Stimulated activated naive B cell treated with anti-CD40 and anti-IgM and Interleukin-4, amounts not matched to agents 10 μg/mL and 1 μg/mL and 100 μg/mL, for 72 hours (primary cell): ENCODE measurements at regions not wholly inside any gene's neighbourhood (a gene's known extent, or its start where the extent isn't known, plus 50 kb on each side); places are given as distances from the start of the nearest gene placed in this dataset.

Source experiments
- ATAC-seq, 2 donors: fragments of 150-1000 bp; cut with Tn5 transposase; replicated peaks; 2 replicates each; pipeline ENCODE4 v1.10.0; 2021; ENCODE audit warnings: moderate library complexity in 1 of 2
- DNase-seq: peaks from one replicate; pipeline ENCODE4 v3.0.0; 2021
- H3K27ac Mint-ChIP-seq: one replicate; pipeline ENCODE4 v1.8.0; 2022; ENCODE audit warnings: mild to moderate bottlenecking, mixed read lengths
- H3K27me3 Mint-ChIP-seq, 2 donors: one replicate each; pipeline ENCODE4 v1.8.0; 2022; ENCODE audit warnings: mixed read lengths in 2 of 2
- H3K36me3 Mint-ChIP-seq, 2 donors: one replicate each; pipeline ENCODE4 v1.8.0; 2022; ENCODE audit warnings: mixed read lengths in 2 of 2, mild to moderate bottlenecking in 1 of 2
- H3K4me1 Mint-ChIP-seq, 2 donors: one replicate each; pipeline ENCODE4 v1.8.0; 2022; ENCODE audit warnings: mixed read lengths in 2 of 2, mild to moderate bottlenecking in 1 of 2
- H3K4me3 Mint-ChIP-seq, 2 donors: one replicate each; pipeline ENCODE4 v1.8.0; 2022; ENCODE audit warnings: mild to moderate bottlenecking in 2 of 2, mixed read lengths in 2 of 2, moderate library complexity in 1 of 2
- H3K9me3 Mint-ChIP-seq, 2 donors: one replicate each; pipeline ENCODE4 v1.8.0; 2022; ENCODE audit warnings: mixed read lengths in 2 of 2, mild to moderate bottlenecking in 1 of 2

- Mint-ChIP-seq H3K27ac (no peak overlapping the region), H3K36me3 (no peaks in the 10 kb centered on the region), H3K9me3 (no peaks in the 10 kb centered on the region), H3K27me3 (no peaks in the 10 kb centered on the region), H3K4me1 (no peaks in the 10 kb centered on the region), H3K4me3 (no peak overlapping the region)
- ATAC-seq (no peak), DNase-seq (no peak)
Observed at GRCh38 chr2:108067820-108068405, 81.6 kb downstream of the SLC5A7 start.

- Mint-ChIP-seq H3K27me3 (no peaks in the 10 kb centered on the region), H3K36me3 (no peaks in the 10 kb centered on the region), H3K9me3 (no peaks in the 10 kb centered on the region), H3K27ac (no peak overlapping the region), H3K4me3 (no peak overlapping the region), H3K4me1 (no peaks in the 10 kb centered on the region)
- no peak for DNase-seq
- ATAC-seq: no peak
Observed at GRCh38 chr2:108069515-108070310, 83.4 kb downstream of the SLC5A7 start.

GRCh38 chr2:108073415-108074072, 87.2 kb downstream of the SLC5A7 start:
- Mint-ChIP-seq H3K4me3 (no peak overlapping the region), H3K27me3 (no peaks in the 10 kb centered on the region), H3K9me3 (no peaks in the 10 kb centered on the region), H3K27ac (no peak overlapping the region), H3K4me1 (no peaks in the 10 kb centered on the region), H3K36me3 (no peaks in the 10 kb centered on the region)
- DNase-seq (no peak), ATAC-seq (no peak)

GRCh38 chr2:108074150-108074549, 87.8 kb downstream of the SLC5A7 start:
- Mint-ChIP-seq H3K4me1 (no peaks in the 10 kb centered on the region), H3K27ac (no peak overlapping the region), H3K4me3 (no peak overlapping the region), H3K36me3 (no peaks in the 10 kb centered on the region), H3K27me3 (no peaks in the 10 kb centered on the region), H3K9me3 (no peaks in the 10 kb centered on the region)
- no peak for DNase-seq
- ATAC-seq: no peak

GRCh38 chr2:108074946-108075345, 88.6 kb downstream of the SLC5A7 start:
- H3K36me3 Mint-ChIP-seq: no peaks in the 10 kb centered on the region
- H3K4me3 Mint-ChIP-seq: no peak overlapping the region
- ATAC-seq: no peak
- H3K27me3 Mint-ChIP-seq: no peaks in the 10 kb centered on the region
- H3K9me3 Mint-ChIP-seq: no peaks in the 10 kb centered on the region
- no peaks in the 10 kb centered on the region for H3K4me1 Mint-ChIP-seq
- DNase-seq: no peak
- no peak overlapping the region for H3K27ac Mint-ChIP-seq

GRCh38 chr2:108076527-108076926, 90.2 kb downstream of the SLC5A7 start:
- H3K27ac Mint-ChIP-seq: no peak overlapping the region
- no peaks in the 10 kb centered on the region for H3K36me3 Mint-ChIP-seq
- H3K27me3 Mint-ChIP-seq: no peaks in the 10 kb centered on the region
- no peaks in the 10 kb centered on the region for H3K4me1 Mint-ChIP-seq
- ATAC-seq: no peak
- no peak overlapping the region for H3K4me3 Mint-ChIP-seq
- no peak for DNase-seq
- no peaks in the 10 kb centered on the region for H3K9me3 Mint-ChIP-seq

GRCh38 chr2:108079736-108080135, 93.4 kb downstream of the SLC5A7 start:
- Mint-ChIP-seq H3K4me1 (no peaks in the 10 kb centered on the region), H3K9me3 (no peaks in the 10 kb centered on the region), H3K4me3 (no peak overlapping the region), H3K27me3 (no peaks in the 10 kb centered on the region), H3K36me3 (no peaks in the 10 kb centered on the region), H3K27ac (no peak overlapping the region)
- ATAC-seq (no peak), DNase-seq (no peak)

- no peak for ATAC-seq
- Mint-ChIP-seq H3K4me3 (no peak overlapping the region), H3K27ac (no peak overlapping the region), H3K36me3 (no peaks in the 10 kb centered on the region), H3K27me3 (no peaks in the 10 kb centered on the region), H3K4me1 (no peaks in the 10 kb centered on the region), H3K9me3 (no peaks in the 10 kb centered on the region)
- no peak for DNase-seq
Observed at GRCh38 chr2:108080177-108080576, 93.9 kb downstream of the SLC5A7 start.

- ATAC-seq: no peak
- Mint-ChIP-seq H3K27ac (no peak overlapping the region), H3K4me3 (no peak overlapping the region)
Observed at GRCh38 chr2:108082978-108083377, 96.7 kb downstream of the SLC5A7 start.

GRCh38 chr2:108084311-108084710, 98.0 kb downstream of the SLC5A7 start:
- Mint-ChIP-seq H3K9me3 (peaks cover 0 to 6% of the 10 kb centered on the region in 2 donors), H3K27me3 (no peaks in the 10 kb centered on the region), H3K36me3 (no peaks in the 10 kb centered on the region), H3K4me1 (no peaks in the 10 kb centered on the region), H3K27ac (no peak overlapping the region), H3K4me3 (no peak overlapping the region)
- ATAC-seq: no peak
- DNase-seq: no peak

More at GRCh38 chr2:108082978-108083377, 96.7 kb downstream of the SLC5A7 start:
- Mint-ChIP-seq H3K36me3 (no peaks in the 10 kb centered on the region), H3K27me3 (no peaks in the 10 kb centered on the region), H3K4me1 (no peaks in the 10 kb centered on the region), H3K9me3 (peaks cover 0 to under 1% of the 10 kb centered on the region in 2 donors)
- no peak for DNase-seq

- peaks cover 0 to 6% of the 10 kb centered on the region in 2 donors for H3K9me3 Mint-ChIP-seq
- DNase-seq (no peak), ATAC-seq (no peak)
- H3K36me3 Mint-ChIP-seq: no peaks in the 10 kb centered on the region
- H3K4me3 Mint-ChIP-seq: no peak overlapping the region
- H3K27me3 Mint-ChIP-seq: no peaks in the 10 kb centered on the region
- H3K27ac Mint-ChIP-seq: no peak overlapping the region
- no peaks in the 10 kb centered on the region for H3K4me1 Mint-ChIP-seq
Observed at GRCh38 chr2:108092886-108093285, 106.6 kb downstream of the SLC5A7 start.

GRCh38 chr2:108101481-108101880, 115.2 kb downstream of the SLC5A7 start:
- ATAC-seq (no peak), DNase-seq (no peak)
- Mint-ChIP-seq H3K4me1 (no peaks in the 10 kb centered on the region), H3K36me3 (no peaks in the 10 kb centered on the region), H3K27ac (no peak overlapping the region), H3K4me3 (no peak overlapping the region), H3K9me3 (peaks cover 0 to 1% of the 10 kb centered on the region in 2 donors), H3K27me3 (peaks cover 0 to 4% of the 10 kb centered on the region in 2 donors)

GRCh38 chr2:108106731-108107130, 120.4 kb downstream of the SLC5A7 start:
- ATAC-seq (no peak), DNase-seq (no peak)
- no peaks in the 10 kb centered on the region for H3K36me3 Mint-ChIP-seq
- H3K27ac Mint-ChIP-seq: no peak overlapping the region
- peaks cover 7 to 8% of the 10 kb centered on the region in 2 donors for H3K9me3 Mint-ChIP-seq
- H3K27me3 Mint-ChIP-seq: peaks cover 0 to 4% of the 10 kb centered on the region in 2 donors
- no peak overlapping the region for H3K4me3 Mint-ChIP-seq
- H3K4me1 Mint-ChIP-seq: no peaks in the 10 kb centered on the region

- peaks cover 8 to 10% of the 10 kb centered on the region in 2 donors for H3K9me3 Mint-ChIP-seq
- DNase-seq (no peak), ATAC-seq (no peak)
- no peaks in the 10 kb centered on the region for H3K36me3 Mint-ChIP-seq
- no peak overlapping the region for H3K27ac Mint-ChIP-seq
- H3K4me3 Mint-ChIP-seq: no peak overlapping the region
- peaks cover 0 to 3% of the 10 kb centered on the region in 2 donors for H3K27me3 Mint-ChIP-seq
- no peaks in the 10 kb centered on the region for H3K4me1 Mint-ChIP-seq
Observed at GRCh38 chr2:108111936-108112335, 125.6 kb downstream of the SLC5A7 start.

GRCh38 chr2:108115868-108116267, 123.9 kb upstream of the SULT1C3 start:
- Mint-ChIP-seq H3K4me1 (no peaks in the 10 kb centered on the region), H3K36me3 (no peaks in the 10 kb centered on the region), H3K9me3 (peaks cover 2 to 4% of the 10 kb centered on the region in 2 donors), H3K27ac (no peak overlapping the region), H3K4me3 (no peak overlapping the region), H3K27me3 (peaks cover 0 to 3% of the 10 kb centered on the region in 2 donors)
- ATAC-seq: no peak
- DNase-seq: no peak
